ENCODE measurements at regions not wholly inside any gene's neighbourhood (a gene's known extent, or its start where the extent isn't known, plus 50 kb on each side); places are given as distances from the start of the nearest gene placed in this dataset.

DNA sequence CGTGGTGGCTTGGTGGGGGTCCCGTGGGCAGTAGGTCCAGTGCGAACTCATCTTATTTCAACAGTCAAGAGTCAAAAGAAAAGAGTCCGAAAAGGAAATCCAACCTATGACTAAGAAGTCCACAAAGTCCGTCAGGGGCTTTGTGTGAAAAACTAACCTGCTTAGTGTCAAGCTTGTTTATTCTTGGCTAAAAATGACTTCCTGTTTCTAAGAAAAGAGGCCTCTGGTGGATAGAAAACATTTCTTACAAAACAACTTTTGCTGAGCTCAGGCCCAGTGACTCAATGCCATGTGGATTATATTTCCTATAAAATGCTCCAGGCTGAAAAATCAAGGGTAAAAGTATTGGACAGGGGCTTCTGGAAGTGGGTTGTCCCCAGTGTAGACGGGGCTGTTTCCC is 105.9 kb downstream of the GADD45G start:
- TF ChIP-seq EP300 (IDR thresholded peaks at IDR 0.05; ENCODE audit: borderline replicate concordance in 1 of 2, low read depth in 1 of 2, low read length in 1 of 2), result no peak
- TF ChIP-seq, protein P1, sequence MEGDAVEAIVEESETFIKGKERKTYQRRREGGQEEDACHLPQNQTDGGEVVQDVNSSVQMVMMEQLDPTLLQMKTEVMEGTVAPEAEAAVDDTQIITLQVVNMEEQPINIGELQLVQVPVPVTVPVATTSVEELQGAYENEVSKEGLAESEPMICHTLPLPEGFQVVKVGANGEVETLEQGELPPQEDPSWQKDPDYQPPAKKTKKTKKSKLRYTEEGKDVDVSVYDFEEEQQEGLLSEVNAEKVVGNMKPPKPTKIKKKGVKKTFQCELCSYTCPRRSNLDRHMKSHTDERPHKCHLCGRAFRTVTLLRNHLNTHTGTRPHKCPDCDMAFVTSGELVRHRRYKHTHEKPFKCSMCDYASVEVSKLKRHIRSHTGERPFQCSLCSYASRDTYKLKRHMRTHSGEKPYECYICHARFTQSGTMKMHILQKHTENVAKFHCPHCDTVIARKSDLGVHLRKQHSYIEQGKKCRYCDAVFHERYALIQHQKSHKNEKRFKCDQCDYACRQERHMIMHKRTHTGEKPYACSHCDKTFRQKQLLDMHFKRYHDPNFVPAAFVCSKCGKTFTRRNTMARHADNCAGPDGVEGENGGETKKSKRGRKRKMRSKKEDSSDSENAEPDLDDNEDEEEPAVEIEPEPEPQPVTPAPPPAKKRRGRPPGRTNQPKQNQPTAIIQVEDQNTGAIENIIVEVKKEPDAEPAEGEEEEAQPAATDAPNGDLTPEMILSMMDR (IDR thresholded peaks at IDR 0.05), result no peak

Data from SK-N-SH (cell line).